IMR-90 (cell line): ENCODE measurements at regions not wholly inside any gene's neighbourhood (a gene's known extent, or its start where the extent isn't known, plus 50 kb on each side); places are given as distances from the start of the nearest gene placed in this dataset.

Experiments
- ATAC-seq: fragments of 200-7000 bp; cut with Tn5 transposase; 2 replicates; pipeline ENCODE4 v1.9.1; 2020; ENCODE audit warnings: low read depth, mild to moderate bottlenecking, moderate library complexity
- BruUV-seq: library from RNA; stranded (reverse); fragments of 400-500 nt; replicated peaks from 2 replicates; lab custom pipeline; 2021; lab: Mats Ljungman, UMichigan
- CTCF ChIA-PET: fragments of 300-600 bp; formaldehyde crosslinking; extraction: SDS; loops from one replicate; lab custom pipeline; 2021; ENCODE audit warnings: antibody characterized with exemption; lab: Yijun Ruan, JAX
- POLR2A ChIA-PET: fragments of 300-600 bp; sonication (Branson Sonifier 250); formaldehyde crosslinking; loops from one replicate; lab custom pipeline; 2022; ENCODE audit warnings: antibody characterized with exemption; ENCODE audit not compliant: unreplicated experiment; lab: Charles Lee
- DNase-seq: peaks from one replicate; pipeline ENCODE4 v3.0.0; 2013
- H2AFZ ChIP-seq: replicated peaks from 2 replicates; pipeline ENCODE3; 2013; ENCODE audit warnings: low read length, mild to moderate bottlenecking; ENCODE audit not compliant: poor library complexity
- H2AK5ac ChIP-seq: 2 replicates; pipeline ENCODE4 v1.6.1; 2013; ENCODE audit warnings: low read depth, low read length, inconsistent platforms
- H2AK9ac ChIP-seq: replicated peaks from 2 replicates; pipeline ENCODE3; 2013; ENCODE audit warnings: mild to moderate bottlenecking, low read depth, low read length, moderate library complexity; ENCODE audit not compliant: poor library complexity
- H2BK120ac ChIP-seq: 2 replicates; pipeline ENCODE4 v1.6.1; 2013; ENCODE audit warnings: low read depth, low read length, inconsistent platforms
- H2BK15ac ChIP-seq: 3 replicates; pipeline ENCODE4 v1.6.1; 2013; ENCODE audit warnings: low read depth, low read length, inconsistent platforms
- H2BK20ac ChIP-seq: 2 replicates; pipeline ENCODE4 v1.6.1; 2013; ENCODE audit warnings: low read depth, mild to moderate bottlenecking, inconsistent platforms, low read length, moderate library complexity
- H2BK5ac ChIP-seq: 2 replicates; pipeline ENCODE4 v1.6.1; 2013; ENCODE audit warnings: mild to moderate bottlenecking, low read depth, low read length, inconsistent platforms; ENCODE audit not compliant: poor library complexity, severe bottlenecking
- H3K14ac ChIP-seq: replicated peaks from 2 replicates; pipeline ENCODE4 v1.6.1; 2013; ENCODE audit warnings: low read depth, low read length, inconsistent platforms
- H3K18ac ChIP-seq: 2 replicates; pipeline ENCODE4 v1.6.1; 2013; ENCODE audit warnings: low read depth, low read length, control low read depth
- H3K23ac ChIP-seq: 2 replicates; pipeline ENCODE4 v1.6.1; 2013; ENCODE audit warnings: low read depth, low read length, inconsistent platforms
- H3K27ac ChIP-seq: 2 replicates; pipeline ENCODE4 v1.5.1; 2013; ENCODE audit warnings: mild to moderate bottlenecking, control low read depth, low read length; ENCODE audit not compliant: insufficient read depth
- H3K27me3 ChIP-seq: 2 replicates; pipeline ENCODE4 v1.6.1; 2013; ENCODE audit warnings: low read length; ENCODE audit not compliant: control insufficient read depth, insufficient read depth
- H3K36me3 ChIP-seq: 2 replicates; pipeline ENCODE4 v1.6.1; 2013; ENCODE audit warnings: low read length, mixed read lengths; ENCODE audit not compliant: control insufficient read depth, insufficient read depth
- H3K4ac ChIP-seq: 2 replicates; pipeline ENCODE4 v1.6.1; 2013; ENCODE audit warnings: low read depth, low read length, inconsistent platforms
- H3K4me1 ChIP-seq: 2 replicates; pipeline ENCODE4 v1.6.1; 2013; ENCODE audit warnings: low read length, mixed read lengths; ENCODE audit not compliant: control insufficient read depth, insufficient read depth
- H3K4me2 ChIP-seq: 2 replicates; pipeline ENCODE4 v1.6.1; 2013; ENCODE audit warnings: low read depth, mild to moderate bottlenecking, control low read depth, low read length, moderate library complexity
- H3K4me3 ChIP-seq: 2 replicates; pipeline ENCODE4 v1.5.1; 2013; ENCODE audit warnings: low read depth, mild to moderate bottlenecking, control low read depth, low read length, moderate library complexity; ENCODE audit not compliant: insufficient read depth
- H3K56ac ChIP-seq: 2 replicates; pipeline ENCODE4 v1.6.1; 2013; ENCODE audit warnings: low read length, inconsistent platforms; ENCODE audit not compliant: insufficient read depth; ENCODE audit errors: extremely low read depth
- H3K79me1 ChIP-seq, 2 experiments: 2 replicates each; pipeline ENCODE4 v1.6.1; 2013; ENCODE audit warnings: low read length in 2 of 2, inconsistent platforms in 1 of 2, low read depth in 1 of 2
- H3K9ac ChIP-seq: 2 replicates; pipeline ENCODE4 v1.6.1; 2013; ENCODE audit warnings: low read depth, low read length, control low read depth
- H3K9me1 ChIP-seq: 2 replicates; pipeline ENCODE4 v1.6.1; 2013; ENCODE audit warnings: low read length, inconsistent platforms; ENCODE audit not compliant: insufficient read depth
- H3K9me3 ChIP-seq: 2 replicates; pipeline ENCODE4 v1.6.1; 2013; ENCODE audit warnings: low read length; ENCODE audit not compliant: control insufficient read depth, insufficient read depth
- H4K20me1 ChIP-seq: 2 replicates; pipeline ENCODE4 v1.6.1; 2013; ENCODE audit warnings: low read length, inconsistent platforms; ENCODE audit not compliant: insufficient read depth
- H4K5ac ChIP-seq: 2 replicates; pipeline ENCODE4 v1.6.1; 2013; ENCODE audit warnings: mild to moderate bottlenecking, low read depth, low read length, control low read depth
- H4K8ac ChIP-seq, 2 experiments: 2 replicates each; pipeline ENCODE4 v1.6.1; 2013; ENCODE audit warnings: low read depth in 2 of 2, low read length in 2 of 2, control low read depth in 1 of 2, inconsistent platforms in 1 of 2
- H4K91ac ChIP-seq: 2 replicates; pipeline ENCODE4 v1.6.1; 2013; ENCODE audit warnings: low read depth, low read length, inconsistent platforms; ENCODE audit not compliant: insufficient read depth
- BHLHE40 ChIP-seq: fragments of 150-350 bp; IDR thresholded peaks from 2 replicates; pipeline ENCODE4 v1.6.1; 2016; ENCODE audit warnings: mild to moderate bottlenecking, low read depth, low read length
- FOS ChIP-seq: fragments of 150-350 bp; IDR thresholded peaks from 2 replicates; pipeline ENCODE4 v1.6.1; 2016; ENCODE audit warnings: low read depth, low read length
- MAZ ChIP-seq: IDR thresholded peaks from 2 replicates; pipeline ENCODE4 v1.6.1; 2012; ENCODE audit warnings: low read depth, mild to moderate bottlenecking, low read length, improper control_type of control experiment, moderate library complexity, borderline replicate concordance
- MXI1 ChIP-seq: IDR thresholded peaks from 2 replicates; pipeline ENCODE4 v1.6.1; 2012; ENCODE audit warnings: low read depth, mild to moderate bottlenecking, low read length, moderate library complexity, borderline replicate concordance
- POLR2A ChIP-seq: IDR thresholded peaks from 2 replicates; pipeline ENCODE4 v1.6.1; 2012; ENCODE audit warnings: mild to moderate bottlenecking, low read depth, low read length
- RAD21 ChIP-seq: IDR thresholded peaks from 2 replicates; pipeline ENCODE4 v1.6.1; 2012; ENCODE audit warnings: low read length, improper control_type of control experiment
- RCOR1 ChIP-seq: IDR thresholded peaks from 2 replicates; pipeline ENCODE4 v1.6.1; 2012; ENCODE audit warnings: mild to moderate bottlenecking, low read length, improper control_type of control experiment; ENCODE audit not compliant: insufficient replicate concordance
- WGBS, 2 experiments: methylation state at CpG; one replicate each; pipeline versions ENCODE4 v1.1.5 to v1.1.7; 2013; ENCODE audit warnings: missing lambda C conversion rate in 2 of 2; ENCODE audit not compliant: insufficient read length in 1 of 2; ENCODE audit errors: extremely low coverage in 2 of 2; 5-methylcytosine and 5-hydroxymethylcytosine counted together
- dilution Hi-C: fragments of 300-500 bp; cut with HindIII; formaldehyde crosslinking; loops from one replicate; pipeline ENCODE4 v1.14.3; 2018; ENCODE audit warnings: low sequenced_read_pairs; ENCODE audit not compliant: unreplicated experiment
- in situ Hi-C: fragments of 300-500 bp; cut with MboI; formaldehyde crosslinking; loops from 3 replicates; pipeline ENCODE4 v1.14.3; 2019; ENCODE audit warnings: low sequenced_read_pairs, inconsistent platforms, mixed read lengths
- intact Hi-C: fragments of 100-400 bp; cut with micrococcal nuclease; formaldehyde crosslinking; loops from 2 replicates; pipeline ENCODE4 v1.10.0; 2022
- TF ChIP-seq, protein P1 (sequence below): conservative IDR thresholded peaks from 2 replicates; pipeline ENCODE4 v1.5.1; 2012; ENCODE audit warnings: mild to moderate bottlenecking, low read depth, low read length, improper control_type of control experiment
- TF ChIP-seq, protein P2 (sequence below): fragments of 150-350 bp; IDR thresholded peaks from 2 replicates; pipeline ENCODE4 v1.6.1; 2017; ENCODE audit warnings: mild to moderate bottlenecking, antibody characterized with exemption, low read length, low read depth

DNA sequence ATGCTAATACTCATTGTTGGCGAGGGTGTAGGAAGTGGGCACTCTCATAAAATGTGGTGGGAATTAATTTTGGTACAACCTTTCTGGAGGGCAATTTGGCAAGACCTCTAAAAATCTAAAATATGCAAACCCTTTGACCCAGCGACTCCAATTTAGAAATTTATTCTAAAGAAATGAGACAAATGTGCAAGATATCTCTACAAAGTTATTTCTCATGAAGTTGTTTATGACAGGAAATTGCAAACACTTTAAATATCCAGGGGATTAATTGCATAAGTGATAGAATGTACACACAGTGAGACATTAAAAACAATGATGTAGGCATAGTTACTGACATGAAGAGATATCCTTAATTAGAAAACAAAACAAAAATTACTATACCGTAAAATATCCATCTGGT is 246.3 kb upstream of the MAP3K1 start:
- H3K4ac ChIP-seq = no peak overlapping the region
- POLR2A ChIA-PET = no interaction called here
- no peaks in the 10 kb centered on the region for H4K20me1 ChIP-seq
- no peak overlapping the region for H3K23ac ChIP-seq
- peaks cover 9% of the 10 kb centered on the region for H3K4me1 ChIP-seq
- H3K18ac ChIP-seq = no peak overlapping the region
- peaks cover 2% of the 10 kb centered on the region for H3K9me3 ChIP-seq
- CTCF ChIA-PET = no interaction called here
- H3K36me3 ChIP-seq = no peaks in the 10 kb centered on the region
- no peaks in the 10 kb centered on the region for H3K79me1 ChIP-seq
- ATAC-seq (no peak), DNase-seq (no peak)
- H2BK15ac ChIP-seq = no peak overlapping the region
- H4K8ac ChIP-seq = no peak overlapping the region
- H3K27me3 ChIP-seq = no peaks in the 10 kb centered on the region
- dilution Hi-C loops = no loop called here
- H2BK120ac ChIP-seq = no peak overlapping the region
- no TSS peak for BruUV-seq
- H3K56ac ChIP-seq = no peak overlapping the region
- no peak overlapping the region for H3K27ac ChIP-seq
- in situ Hi-C loops = no loop called here
- H4K5ac ChIP-seq = no peak overlapping the region
- H3K4me2 ChIP-seq = no peak overlapping the region
- no peak overlapping the region for H2AK5ac ChIP-seq
- no peak overlapping the region for H3K14ac ChIP-seq
- no peak overlapping the region for H4K91ac ChIP-seq
- no CpG with 5 or more reads among the region's 3 CpGs for WGBS, 2 experiments
- H2AK9ac ChIP-seq = no peak overlapping the region
- H2BK20ac ChIP-seq = no peak overlapping the region
- no peak overlapping the region for H3K9ac ChIP-seq
- H2AFZ ChIP-seq = no peak overlapping the region
- H3K4me3 ChIP-seq = no peak overlapping the region
- TF ChIP-seq RCOR1 (no peak), POLR2A (no peak), RAD21 (no peak), MAZ (no peak), FOS (no peak), BHLHE40 (no peak), MXI1 (no peak)
- TF ChIP-seq, protein P1, sequence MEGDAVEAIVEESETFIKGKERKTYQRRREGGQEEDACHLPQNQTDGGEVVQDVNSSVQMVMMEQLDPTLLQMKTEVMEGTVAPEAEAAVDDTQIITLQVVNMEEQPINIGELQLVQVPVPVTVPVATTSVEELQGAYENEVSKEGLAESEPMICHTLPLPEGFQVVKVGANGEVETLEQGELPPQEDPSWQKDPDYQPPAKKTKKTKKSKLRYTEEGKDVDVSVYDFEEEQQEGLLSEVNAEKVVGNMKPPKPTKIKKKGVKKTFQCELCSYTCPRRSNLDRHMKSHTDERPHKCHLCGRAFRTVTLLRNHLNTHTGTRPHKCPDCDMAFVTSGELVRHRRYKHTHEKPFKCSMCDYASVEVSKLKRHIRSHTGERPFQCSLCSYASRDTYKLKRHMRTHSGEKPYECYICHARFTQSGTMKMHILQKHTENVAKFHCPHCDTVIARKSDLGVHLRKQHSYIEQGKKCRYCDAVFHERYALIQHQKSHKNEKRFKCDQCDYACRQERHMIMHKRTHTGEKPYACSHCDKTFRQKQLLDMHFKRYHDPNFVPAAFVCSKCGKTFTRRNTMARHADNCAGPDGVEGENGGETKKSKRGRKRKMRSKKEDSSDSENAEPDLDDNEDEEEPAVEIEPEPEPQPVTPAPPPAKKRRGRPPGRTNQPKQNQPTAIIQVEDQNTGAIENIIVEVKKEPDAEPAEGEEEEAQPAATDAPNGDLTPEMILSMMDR = no peak
- TF ChIP-seq, protein P2, sequence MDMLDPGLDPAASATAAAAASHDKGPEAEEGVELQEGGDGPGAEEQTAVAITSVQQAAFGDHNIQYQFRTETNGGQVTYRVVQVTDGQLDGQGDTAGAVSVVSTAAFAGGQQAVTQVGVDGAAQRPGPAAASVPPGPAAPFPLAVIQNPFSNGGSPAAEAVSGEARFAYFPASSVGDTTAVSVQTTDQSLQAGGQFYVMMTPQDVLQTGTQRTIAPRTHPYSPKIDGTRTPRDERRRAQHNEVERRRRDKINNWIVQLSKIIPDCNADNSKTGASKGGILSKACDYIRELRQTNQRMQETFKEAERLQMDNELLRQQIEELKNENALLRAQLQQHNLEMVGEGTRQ = no peak
- no peak overlapping the region for H2BK5ac ChIP-seq
- H3K9me1 ChIP-seq = peaks cover 4% of the 10 kb centered on the region; the same call in 1 of the 2 replicates
- intact Hi-C loops = loop anchor here (5.0 kb wide), 2 partner anchors 248 to 297 kb away; partner anchors contain the start of gene MAP3K1
